CD14-positive monocyte (primary cell): ENCODE measurements at regions not wholly inside any gene's neighbourhood (a gene's known extent, or its start where the extent isn't known, plus 50 kb on each side); places are given as distances from the start of the nearest gene placed in this dataset.

Source experiments
- DNase-seq, 3 donors: peaks; one replicate each; pipeline ENCODE4 v3.0.0-alpha.2; 2011 to 2022
- H2AFZ ChIP-seq: 2 replicates; pipeline ENCODE4 v1.6.0; 2012; ENCODE audit warnings: mild to moderate bottlenecking, low read depth, low read length, inconsistent platforms; ENCODE audit not compliant: insufficient read depth, poor library complexity, severe bottlenecking
- H3K27ac ChIP-seq, 2 donors: 1 replicate in 1 of 2; 2 replicates in 1 of 2; pipeline ENCODE4 v1.5.1; 2012 to 2013; ENCODE audit warnings: low read length in 2 of 2, control low read depth in 1 of 2, inconsistent platforms in 1 of 2, low read depth in 1 of 2, mild to moderate bottlenecking in 1 of 2
- H3K27me3 ChIP-seq, 2 donors: one replicate each; pipeline versions ENCODE4 v1.6.0 to v1.6.1; 2011 to 2013; ENCODE audit warnings: low read length in 2 of 2; ENCODE audit not compliant: control insufficient read depth in 2 of 2, insufficient read depth in 2 of 2
- H3K36me3 ChIP-seq, 2 donors: replicated peaks in 1 of 2; 1 replicate in 1 of 2; 2 replicates in 1 of 2; pipeline versions ENCODE4 v1.5.1 to v1.6.1; 2012 to 2013; ENCODE audit warnings: low read length in 2 of 2, control low read depth in 1 of 2, inconsistent platforms in 1 of 2, mild to moderate bottlenecking in 1 of 2; ENCODE audit not compliant: insufficient read depth in 2 of 2, control insufficient read depth in 1 of 2
- H3K4me1 ChIP-seq, 2 donors: 1 replicate in 1 of 2; 2 replicates in 1 of 2; pipeline versions ENCODE4 v1.5.1 to v1.6.1; 2012 to 2013; ENCODE audit warnings: low read length in 2 of 2, control low read depth in 1 of 2, inconsistent platforms in 1 of 2, mild to moderate bottlenecking in 1 of 2, moderate library complexity in 1 of 2; ENCODE audit not compliant: insufficient read depth in 2 of 2, control insufficient read depth in 1 of 2
- H3K4me2 ChIP-seq: replicated peaks from 2 replicates; pipeline ENCODE3; 2012; ENCODE audit warnings: low read length, moderate library complexity, mild to moderate bottlenecking; ENCODE audit not compliant: poor library complexity, severe bottlenecking; ENCODE audit errors: extremely low read depth
- H3K4me3 ChIP-seq, 3 experiments: fragments of 200-600 bp in 1 of 3; sonication (generic) in 1 of 3; replicated peaks in 1 of 3; 1 replicate in 2 of 3; 2 replicates in 1 of 3; pipeline ENCODE4 v1.5.1; 2011 to 2013; ENCODE audit warnings: low read length in 3 of 3, mild to moderate bottlenecking in 3 of 3, control low read depth in 2 of 3, low read depth in 2 of 3, inconsistent platforms in 1 of 3, moderate library complexity in 1 of 3
- H3K79me2 ChIP-seq: 2 replicates; pipeline ENCODE4 v1.6.0; 2012; ENCODE audit warnings: mild to moderate bottlenecking, control low read depth, inconsistent platforms, low read length, moderate library complexity; ENCODE audit not compliant: insufficient read depth
- H3K9ac ChIP-seq: 2 replicates; pipeline ENCODE4 v1.6.0; 2017; ENCODE audit warnings: low read length, mild to moderate bottlenecking; ENCODE audit not compliant: insufficient read depth, poor library complexity, severe bottlenecking
- H3K9me3 ChIP-seq, 2 donors: replicated peaks in 1 of 2; 1 replicate in 1 of 2; 2 replicates in 1 of 2; pipeline versions ENCODE4 v1.5.1 to v1.6.1; 2012 to 2013; ENCODE audit warnings: low read length in 2 of 2, control low read depth in 1 of 2; ENCODE audit not compliant: control insufficient read depth in 1 of 2, insufficient read depth in 1 of 2
- H4K20me1 ChIP-seq: 2 replicates; pipeline ENCODE4 v1.6.0; 2012; ENCODE audit warnings: mild to moderate bottlenecking, low read length, control low read depth, moderate library complexity; ENCODE audit not compliant: insufficient read depth
- H3K27ac Mint-ChIP-seq, 7 donors: one replicate each; pipeline ENCODE4 v1.8.0; 2020; ENCODE audit warnings: mild to moderate bottlenecking in 7 of 7, mixed read lengths in 7 of 7, moderate library complexity in 6 of 7, inconsistent platforms in 2 of 7
- H3K27me3 Mint-ChIP-seq, 3 donors: one replicate each; pipeline ENCODE4 v1.8.0; 2021 to 2022; ENCODE audit warnings: low read depth in 3 of 3, mild to moderate bottlenecking in 3 of 3, mixed read lengths in 3 of 3, moderate library complexity in 3 of 3, inconsistent platforms in 1 of 3
- H3K36me3 Mint-ChIP-seq, 2 donors: one replicate each; pipeline ENCODE4 v1.8.0; 2020; ENCODE audit warnings: mixed read lengths in 2 of 2, inconsistent platforms in 1 of 2, mild to moderate bottlenecking in 1 of 2
- H3K4me1 Mint-ChIP-seq: one replicate; pipeline ENCODE4 v1.8.0; 2020; ENCODE audit warnings: mild to moderate bottlenecking, mixed read lengths
- H3K4me3 Mint-ChIP-seq, 2 donors: one replicate each; pipeline ENCODE4 v1.8.0; 2020; ENCODE audit warnings: mild to moderate bottlenecking in 2 of 2, mixed read lengths in 2 of 2, moderate library complexity in 1 of 2
- H3K9me3 Mint-ChIP-seq, 7 donors: one replicate each; pipeline ENCODE4 v1.8.0; 2020 to 2022; ENCODE audit warnings: mixed read lengths in 7 of 7, mild to moderate bottlenecking in 6 of 7, moderate library complexity in 6 of 7, inconsistent platforms in 2 of 7
- WGBS: methylation state at CpG from one replicate; pipeline ENCODE4 v1.1.5; 2013; ENCODE audit warnings: missing lambda C conversion rate; ENCODE audit not compliant: insufficient coverage; 5-methylcytosine and 5-hydroxymethylcytosine counted together
- intact Hi-C, 2 donors: fragments of 100-400 bp; cut with micrococcal nuclease; formaldehyde crosslinking; loops; one replicate each; pipeline versions ENCODE4 v1.15.0 to v1.15.1; 2023
- TF ChIP-seq, protein P1 (sequence below): fragments of 200-600 bp; IDR thresholded peaks from one replicate; pipeline ENCODE4 v1.8.0; 2022; ENCODE audit warnings: antibody characterized with exemption, mild to moderate bottlenecking

DNA sequence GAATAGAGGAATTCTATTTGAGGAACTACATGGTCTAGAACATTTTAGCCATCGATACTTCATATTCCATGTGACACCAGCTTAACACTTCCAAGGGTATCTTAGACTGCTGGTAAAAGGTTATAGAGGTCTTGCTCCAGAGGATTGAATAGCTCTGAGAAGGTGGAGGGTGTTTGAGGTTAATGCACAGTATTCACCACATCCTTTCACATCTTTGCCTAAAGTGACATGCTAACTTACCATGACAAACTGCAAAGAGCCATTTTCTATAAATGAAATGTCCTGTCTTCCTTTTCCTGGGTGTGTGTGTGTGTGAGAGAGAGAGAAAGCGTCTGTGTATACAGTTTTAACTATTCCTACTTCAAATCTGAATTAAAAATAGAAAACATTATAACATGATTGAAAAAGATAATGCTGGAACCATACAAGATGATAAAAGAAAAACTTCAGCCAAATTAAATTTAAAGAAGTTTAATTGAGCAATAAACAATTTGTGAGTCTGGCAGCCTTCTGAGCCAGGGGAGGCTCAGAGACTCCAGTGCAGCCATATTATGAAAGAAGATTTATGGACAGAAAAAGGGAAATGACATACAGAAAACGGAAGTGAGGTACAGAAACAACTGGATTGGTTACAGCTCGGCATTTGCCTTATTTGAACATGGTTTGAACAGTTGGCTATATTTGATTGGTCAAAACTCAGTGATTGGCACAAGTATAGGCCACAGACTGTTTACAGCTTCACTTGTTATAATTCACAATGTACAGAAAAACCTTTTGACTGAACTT, 320.9 kb upstream of the CCDC179 start:
- WGBS: 58% methylated on average over 2 of the region's 4 CpGs
- TF ChIP-seq, protein P1, sequence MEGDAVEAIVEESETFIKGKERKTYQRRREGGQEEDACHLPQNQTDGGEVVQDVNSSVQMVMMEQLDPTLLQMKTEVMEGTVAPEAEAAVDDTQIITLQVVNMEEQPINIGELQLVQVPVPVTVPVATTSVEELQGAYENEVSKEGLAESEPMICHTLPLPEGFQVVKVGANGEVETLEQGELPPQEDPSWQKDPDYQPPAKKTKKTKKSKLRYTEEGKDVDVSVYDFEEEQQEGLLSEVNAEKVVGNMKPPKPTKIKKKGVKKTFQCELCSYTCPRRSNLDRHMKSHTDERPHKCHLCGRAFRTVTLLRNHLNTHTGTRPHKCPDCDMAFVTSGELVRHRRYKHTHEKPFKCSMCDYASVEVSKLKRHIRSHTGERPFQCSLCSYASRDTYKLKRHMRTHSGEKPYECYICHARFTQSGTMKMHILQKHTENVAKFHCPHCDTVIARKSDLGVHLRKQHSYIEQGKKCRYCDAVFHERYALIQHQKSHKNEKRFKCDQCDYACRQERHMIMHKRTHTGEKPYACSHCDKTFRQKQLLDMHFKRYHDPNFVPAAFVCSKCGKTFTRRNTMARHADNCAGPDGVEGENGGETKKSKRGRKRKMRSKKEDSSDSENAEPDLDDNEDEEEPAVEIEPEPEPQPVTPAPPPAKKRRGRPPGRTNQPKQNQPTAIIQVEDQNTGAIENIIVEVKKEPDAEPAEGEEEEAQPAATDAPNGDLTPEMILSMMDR: no peak
- H3K4me1 ChIP-seq: no peaks in the 10 kb centered on the region
- H3K4me3 ChIP-seq: no peak overlapping the region
- H3K9me3 Mint-ChIP-seq: peaks cover 3 to 15% (median 10%) of the 10 kb centered on the region in 7 donors
- H3K4me1 Mint-ChIP-seq: no peaks in the 10 kb centered on the region
- no peaks in the 10 kb centered on the region for H3K36me3 Mint-ChIP-seq
- DNase-seq: no peak
- no peak overlapping the region for H3K4me3 Mint-ChIP-seq
- H3K79me2 ChIP-seq: no peaks in the 10 kb centered on the region
- no peaks in the 10 kb centered on the region for H4K20me1 ChIP-seq
- H3K9me3 ChIP-seq: no peaks in the 10 kb centered on the region
- no peak overlapping the region for H3K27ac ChIP-seq
- intact Hi-C loops: no loop called here
- no peak overlapping the region for H3K9ac ChIP-seq
- H3K4me2 ChIP-seq: no peak overlapping the region
- peaks cover 0 to 1% (median 0%) of the 10 kb centered on the region in 3 donors for H3K27me3 Mint-ChIP-seq
- no peaks in the 10 kb centered on the region for H3K36me3 ChIP-seq
- no peaks in the 10 kb centered on the region for H3K27me3 ChIP-seq
- no peak overlapping the region for H2AFZ ChIP-seq
- H3K27ac Mint-ChIP-seq: no peak overlapping the region

DNA sequence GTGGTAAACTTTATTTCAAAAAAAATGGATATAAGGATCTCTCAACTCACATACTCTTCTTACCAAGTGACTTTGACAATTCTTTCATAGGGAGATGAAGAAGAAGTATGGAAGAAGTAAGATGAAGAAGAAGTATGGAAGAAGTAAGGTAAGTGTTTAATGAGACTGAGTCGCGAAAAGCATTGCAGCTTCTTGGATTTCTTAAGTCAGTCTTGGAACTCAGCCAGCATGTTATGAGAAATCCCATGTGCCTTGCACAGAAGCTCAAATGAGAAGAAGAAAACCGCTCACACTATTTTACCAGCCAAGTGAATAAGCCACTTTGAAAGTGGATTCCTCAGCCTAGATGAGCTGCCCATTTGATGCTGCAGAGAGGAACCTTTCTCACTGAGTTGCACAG, 332.0 kb upstream of the CCDC179 start:
- H3K9me3 ChIP-seq: no peaks in the 10 kb centered on the region
- Mint-ChIP-seq H3K4me1 (no peaks in the 10 kb centered on the region), H3K9me3 (peaks cover 0 to 10% (median 5%) of the 10 kb centered on the region in 7 donors), H3K27me3 (no peaks in the 10 kb centered on the region), H3K36me3 (no peaks in the 10 kb centered on the region), H3K4me3 (no peak overlapping the region), H3K27ac (no peak overlapping the region)
- intact Hi-C loops: no loop called here
- H3K9ac ChIP-seq: no peak overlapping the region
- no peaks in the 10 kb centered on the region for H3K79me2 ChIP-seq
- no peak overlapping the region for H2AFZ ChIP-seq
- H3K27me3 ChIP-seq: no peaks in the 10 kb centered on the region
- H3K4me2 ChIP-seq: no peak overlapping the region
- H3K4me3 ChIP-seq: no peak overlapping the region
- H3K27ac ChIP-seq: no peak overlapping the region
- no peak for DNase-seq
- TF ChIP-seq, protein P1: no peak
- H3K4me1 ChIP-seq: no peaks in the 10 kb centered on the region
- H3K36me3 ChIP-seq: no peaks in the 10 kb centered on the region
- H4K20me1 ChIP-seq: no peaks in the 10 kb centered on the region
- 83% methylated on average over 2 of the region's 3 CpGs for WGBS
